ENCODE measurements at regions not wholly inside any gene's neighbourhood (a gene's known extent, or its start where the extent isn't known, plus 50 kb on each side); places are given as distances from the start of the nearest gene placed in this dataset.

DNA sequence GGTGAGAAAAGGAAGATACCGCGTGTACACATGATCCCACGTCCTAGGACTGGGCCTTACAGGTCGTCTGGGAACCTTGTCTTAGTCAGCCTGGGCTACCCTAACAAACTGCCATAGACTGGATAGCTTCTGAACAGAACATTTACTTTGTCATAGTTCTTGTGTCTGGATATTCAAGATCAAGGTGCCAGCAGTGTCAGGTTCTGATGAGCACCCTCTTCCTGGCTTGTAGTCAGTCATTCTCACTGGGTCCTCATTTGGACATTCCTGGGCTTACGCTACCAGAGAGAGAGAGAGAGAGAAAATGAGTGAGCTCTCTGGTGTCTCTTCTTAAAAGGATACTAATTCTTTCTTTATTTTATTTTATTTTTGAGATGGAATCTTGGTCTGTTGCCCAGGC, 685.8 kb upstream of the RBFOX1 start:
- intact Hi-C loops (cut with DNase I) = no loop called here
- no peaks in the 10 kb centered on the region for H3K9me3 ChIP-seq
- H3K27me3 ChIP-seq = no peaks in the 10 kb centered on the region
- no peaks in the 10 kb centered on the region for H3K36me3 ChIP-seq
- DNase-seq (ENCODE audit: extremely low spot score in 2 of 2) = no peak
- TF ChIP-seq POLR2AphosphoS5 (IDR thresholded peaks at IDR 0.05; ENCODE audit: insufficient read depth in 1 of 2, low read depth in 1 of 2) (no peak), CTCF (IDR thresholded peaks at IDR 0.05) (no peak), POLR2A (IDR thresholded peaks at IDR 0.05) (no peak)
- H3K4me3 ChIP-seq = no peak overlapping the region
- no peaks in the 10 kb centered on the region for H3K4me1 ChIP-seq
- no peak overlapping the region for H3K27ac ChIP-seq

DNA sequence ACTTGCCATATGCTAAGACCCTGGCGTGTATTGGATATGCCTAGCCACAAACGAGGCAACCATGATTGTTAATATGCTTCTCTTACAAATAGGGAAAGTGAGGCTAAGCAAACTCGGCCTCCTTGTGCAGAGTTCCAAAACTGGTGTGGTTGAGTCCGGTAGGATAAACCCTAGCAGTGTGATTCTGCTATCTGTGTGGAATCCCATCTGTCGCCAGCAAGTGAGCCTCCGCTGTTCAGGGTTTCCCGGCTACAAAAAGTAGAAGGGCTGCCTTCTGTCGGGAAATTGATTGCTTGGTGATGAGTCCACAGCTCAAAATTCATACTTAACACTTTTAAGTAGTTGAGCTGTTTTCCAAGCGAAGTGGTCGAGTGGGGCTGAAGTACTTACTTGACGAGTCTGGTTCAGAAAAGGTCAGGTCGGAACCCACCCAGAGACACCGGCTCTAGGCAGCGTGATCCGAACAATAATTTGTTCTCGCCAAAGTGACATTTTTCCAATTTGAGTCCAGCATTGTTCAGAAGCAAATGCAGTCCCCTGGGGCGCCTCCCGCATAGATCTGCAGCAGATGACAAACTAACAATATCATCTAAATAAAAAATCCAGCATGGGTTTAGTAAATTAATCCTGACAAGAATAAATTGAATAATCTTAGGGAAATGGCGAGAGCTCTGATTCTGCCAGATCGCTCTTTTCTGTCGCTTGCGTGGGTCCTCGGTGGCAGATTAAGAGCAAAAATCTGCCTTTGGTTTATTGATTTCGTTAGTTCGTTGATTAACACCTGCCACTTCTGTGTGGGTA, 686.7 kb upstream of the RBFOX1 start:
- Histone ChIP-seq H3K9me3 (no peaks in the 10 kb centered on the region), H3K4me3 (no peak overlapping the region), H3K4me1 (no peaks in the 10 kb centered on the region), H3K27me3 (no peaks in the 10 kb centered on the region), H3K27ac (no peak overlapping the region), H3K36me3 (no peaks in the 10 kb centered on the region)
- no peak for DNase-seq (ENCODE audit: extremely low spot score in 2 of 2)
- intact Hi-C loops (cut with DNase I) = no loop called here
- no peak for TF ChIP-seq POLR2AphosphoS5 (IDR thresholded peaks at IDR 0.05; ENCODE audit: insufficient read depth in 1 of 2, low read depth in 1 of 2)
- TF ChIP-seq CTCF (IDR thresholded peaks at IDR 0.05) = no peak
- TF ChIP-seq POLR2A (IDR thresholded peaks at IDR 0.05) = no peak

GRCh38 chr16:6644916-6645315, 687.7 kb upstream of the RBFOX1 start:
- no peaks in the 10 kb centered on the region for H3K27me3 ChIP-seq
- no peak overlapping the region for H3K4me3 ChIP-seq
- no peaks in the 10 kb centered on the region for H3K4me1 ChIP-seq
- no peak for TF ChIP-seq CTCF (IDR thresholded peaks at IDR 0.05)
- TF ChIP-seq POLR2AphosphoS5 (IDR thresholded peaks at IDR 0.05; ENCODE audit: insufficient read depth in 1 of 2, low read depth in 1 of 2) = no peak
- no peak for TF ChIP-seq POLR2A (IDR thresholded peaks at IDR 0.05)
- no peaks in the 10 kb centered on the region for H3K36me3 ChIP-seq
- no peaks in the 10 kb centered on the region for H3K9me3 ChIP-seq
- no peak for DNase-seq (ENCODE audit: extremely low spot score in 2 of 2)
- no peak overlapping the region for H3K27ac ChIP-seq
- intact Hi-C loops (cut with DNase I) = no loop called here

DNA sequence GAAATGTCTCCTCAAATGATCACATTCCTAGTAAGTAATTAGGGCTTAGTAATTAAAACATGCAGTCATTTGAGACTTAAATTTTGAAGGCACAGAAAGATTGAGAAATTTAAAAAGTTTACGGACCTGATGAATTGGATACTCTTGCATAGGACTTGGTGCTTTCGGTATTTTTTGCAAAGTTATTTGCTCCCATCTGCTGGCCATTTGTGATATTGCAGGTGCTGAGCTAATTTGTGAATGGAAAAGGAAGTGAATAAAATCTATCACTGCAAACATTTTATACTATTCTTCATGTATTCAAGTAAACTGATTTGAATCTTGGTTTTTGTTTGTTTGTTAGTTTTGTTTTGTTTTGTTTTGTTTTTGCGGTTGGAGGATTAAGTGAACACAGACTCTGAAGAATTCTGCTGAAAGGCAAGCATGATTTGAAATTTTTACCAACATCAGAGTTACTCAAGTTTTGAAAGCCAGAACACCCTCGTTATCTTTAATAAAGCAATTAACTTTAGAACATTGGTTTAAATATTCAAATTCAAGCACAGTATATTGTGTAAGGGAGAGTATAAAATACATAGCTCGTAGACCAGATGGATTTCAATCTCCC, 689.5 kb upstream of the RBFOX1 start:
- no peak overlapping the region for H3K4me3 ChIP-seq
- H3K9me3 ChIP-seq = no peaks in the 10 kb centered on the region
- peak; percentile 66 to 71 (median 70) for TF ChIP-seq CTCF (IDR thresholded peaks at IDR 0.05)
- no peak for TF ChIP-seq POLR2AphosphoS5 (IDR thresholded peaks at IDR 0.05; ENCODE audit: insufficient read depth in 1 of 2, low read depth in 1 of 2)
- no peak overlapping the region for H3K27ac ChIP-seq
- no peaks in the 10 kb centered on the region for H3K27me3 ChIP-seq
- DNase-seq (ENCODE audit: extremely low spot score in 2 of 2) = no peak
- no peaks in the 10 kb centered on the region for H3K4me1 ChIP-seq
- no peaks in the 10 kb centered on the region for H3K36me3 ChIP-seq
- intact Hi-C loops (cut with DNase I) = no loop called here

DNA sequence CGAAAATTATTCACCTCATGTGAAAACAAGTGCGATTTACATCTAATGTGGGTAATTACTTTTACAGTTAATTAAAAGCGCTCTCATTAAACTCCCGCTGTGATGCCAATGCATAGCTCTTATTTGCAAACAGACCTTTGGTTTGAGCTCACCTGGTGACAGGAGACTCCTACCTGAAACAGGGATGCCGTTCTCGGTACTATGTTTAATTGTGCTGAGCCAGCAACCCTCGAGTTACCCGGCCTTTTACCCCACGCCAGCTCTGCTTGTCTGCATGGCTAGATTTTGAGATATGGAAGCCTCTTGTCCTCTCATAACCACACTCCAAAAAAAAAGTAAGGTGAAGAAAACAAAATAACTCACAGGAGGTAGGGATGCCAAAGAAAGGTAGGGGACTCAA, 690.4 kb upstream of the RBFOX1 start:
- no peaks in the 10 kb centered on the region for H3K27me3 ChIP-seq
- H3K27ac ChIP-seq = no peak overlapping the region
- intact Hi-C loops (cut with DNase I) = no loop called here
- H3K4me3 ChIP-seq = no peak overlapping the region
- TF ChIP-seq CTCF (IDR thresholded peaks at IDR 0.05) (no peak), POLR2A (IDR thresholded peaks at IDR 0.05) (no peak), POLR2AphosphoS5 (IDR thresholded peaks at IDR 0.05; ENCODE audit: insufficient read depth in 1 of 2, low read depth in 1 of 2) (no peak)
- no peak for DNase-seq (ENCODE audit: extremely low spot score in 2 of 2)
- no peaks in the 10 kb centered on the region for H3K4me1 ChIP-seq
- H3K9me3 ChIP-seq = no peaks in the 10 kb centered on the region
- no peaks in the 10 kb centered on the region for H3K36me3 ChIP-seq

All from vagina (tissue), 2 donors.